Hepatocyte (in vitro differentiated cells): ENCODE measurements at regions not wholly inside any gene's neighbourhood (a gene's known extent, or its start where the extent isn't known, plus 50 kb on each side); places are given as distances from the start of the nearest gene placed in this dataset.

Experiments
- CTCF ChIP-seq: fragments of 200-600 bp; sonication (generic); IDR thresholded peaks from 2 replicates; pipeline ENCODE4 v1.5.1; 2016; ENCODE audit warnings: antibody characterized with exemption, mild to moderate bottlenecking; ENCODE audit not compliant: poor library complexity
- EZH2 ChIP-seq: fragments of 200-600 bp; sonication (generic); IDR thresholded peaks from 2 replicates; pipeline ENCODE4 v1.6.1; 2016; ENCODE audit warnings: antibody characterized with exemption, mild to moderate bottlenecking, borderline replicate concordance
- EZH2phosphoT487 ChIP-seq: fragments of 200-600 bp; sonication (generic); IDR thresholded peaks from one replicate; pipeline ENCODE4 v1.6.1; 2018; ENCODE audit warnings: antibody characterized with exemption, mild to moderate bottlenecking, low read depth, moderate library complexity; ENCODE audit not compliant: unreplicated experiment, severe bottlenecking

GRCh38 chr11:71336176-71336995 lies 84.0 kb upstream of the SHANK2 start:
- no peak for TF ChIP-seq CTCF
- no peak for TF ChIP-seq EZH2
- no peak for TF ChIP-seq EZH2phosphoT487
